ENCODE measurements at regions not wholly inside any gene's neighbourhood (a gene's known extent, or its start where the extent isn't known, plus 50 kb on each side); places are given as distances from the start of the nearest gene placed in this dataset.

DNA sequence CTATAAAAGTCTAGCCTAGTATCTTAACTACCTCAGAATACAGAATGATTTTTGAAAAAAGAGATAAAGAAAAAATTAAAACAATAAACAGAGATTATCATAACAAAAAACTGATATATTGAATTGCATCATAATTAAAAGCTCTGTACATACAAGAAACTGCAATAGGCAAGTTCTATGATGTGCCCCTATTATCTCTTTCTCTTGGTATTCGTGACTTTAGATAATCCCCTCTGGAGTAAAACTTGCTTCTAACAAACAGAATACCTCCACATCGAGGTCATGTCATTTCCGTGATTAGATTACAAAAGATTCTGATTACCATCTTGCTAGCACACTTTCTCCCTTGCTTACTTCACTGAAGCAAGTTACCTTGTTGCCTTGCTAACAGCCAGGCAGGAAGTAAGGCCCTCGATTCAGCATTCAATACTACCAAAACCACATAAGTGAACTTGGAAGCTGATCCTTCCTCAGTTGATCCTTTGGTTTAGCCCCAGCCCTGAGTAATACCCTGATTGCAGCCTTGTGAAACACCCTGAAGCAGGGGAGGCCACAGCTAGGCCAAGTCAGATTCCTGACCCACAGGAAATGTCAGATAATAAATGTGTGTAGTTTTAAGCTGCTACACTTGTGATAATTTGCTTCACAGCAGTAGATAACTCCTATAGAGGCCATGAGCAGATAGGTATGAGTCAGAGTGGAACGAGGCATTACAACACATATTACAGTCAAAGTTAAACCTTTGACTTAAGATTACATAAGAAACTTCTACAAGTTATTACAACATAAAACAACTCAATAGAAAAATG, 53.7 kb upstream of the TMX4 start:
- Mint-ChIP-seq H3K4me3 (no peak overlapping the region), H3K36me3 (no peaks in the 10 kb centered on the region), H3K9me3 (no peaks in the 10 kb centered on the region), H3K27me3 (no peaks in the 10 kb centered on the region), H3K27ac (peak overlapping the region; percentile 62), H3K4me1 (peaks cover 13% of the 10 kb centered on the region)
- DNase-seq: no peak

- peaks cover 13% of the 10 kb centered on the region for H3K4me1 Mint-ChIP-seq
- H3K36me3 Mint-ChIP-seq: no peaks in the 10 kb centered on the region
- no peak for DNase-seq
- H3K4me3 Mint-ChIP-seq: no peak overlapping the region
- no peaks in the 10 kb centered on the region for H3K27me3 Mint-ChIP-seq
- no peak overlapping the region for H3K27ac Mint-ChIP-seq
- H3K9me3 Mint-ChIP-seq: no peaks in the 10 kb centered on the region
These were observed 55.4 kb upstream of the TMX4 start for GRCh38 chr20:8074931-8075330.

- Mint-ChIP-seq H3K27ac (no peak overlapping the region), H3K4me3 (no peak overlapping the region), H3K4me1 (peaks cover 13% of the 10 kb centered on the region), H3K9me3 (no peaks in the 10 kb centered on the region), H3K27me3 (no peaks in the 10 kb centered on the region), H3K36me3 (no peaks in the 10 kb centered on the region)
- no peak for DNase-seq
These were observed 55.5 kb upstream of the PLCB1 start for GRCh38 chr20:8076306-8077136.

DNA sequence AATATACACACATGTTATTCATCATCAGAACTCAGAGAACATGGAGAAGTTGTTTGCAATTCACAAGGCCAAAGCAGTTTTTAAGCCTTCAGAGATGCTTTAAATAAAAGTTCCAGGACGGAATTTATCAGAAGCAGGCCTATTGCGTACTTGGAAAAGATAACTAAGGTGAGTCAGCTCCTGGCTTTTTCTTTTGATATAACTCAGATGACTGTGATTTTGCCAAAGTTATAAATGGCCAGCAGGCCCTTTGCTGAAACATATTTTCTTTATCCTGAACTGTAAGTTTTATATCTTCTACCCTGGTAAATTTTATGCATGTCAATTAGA, 55.0 kb upstream of the PLCB1 start:
- no peaks in the 10 kb centered on the region for H3K27me3 Mint-ChIP-seq
- no peak overlapping the region for H3K4me3 Mint-ChIP-seq
- H3K4me1 Mint-ChIP-seq: peaks cover 13% of the 10 kb centered on the region
- no peaks in the 10 kb centered on the region for H3K36me3 Mint-ChIP-seq
- no peak overlapping the region for H3K27ac Mint-ChIP-seq
- no peak for DNase-seq
- H3K9me3 Mint-ChIP-seq: no peaks in the 10 kb centered on the region

DNA sequence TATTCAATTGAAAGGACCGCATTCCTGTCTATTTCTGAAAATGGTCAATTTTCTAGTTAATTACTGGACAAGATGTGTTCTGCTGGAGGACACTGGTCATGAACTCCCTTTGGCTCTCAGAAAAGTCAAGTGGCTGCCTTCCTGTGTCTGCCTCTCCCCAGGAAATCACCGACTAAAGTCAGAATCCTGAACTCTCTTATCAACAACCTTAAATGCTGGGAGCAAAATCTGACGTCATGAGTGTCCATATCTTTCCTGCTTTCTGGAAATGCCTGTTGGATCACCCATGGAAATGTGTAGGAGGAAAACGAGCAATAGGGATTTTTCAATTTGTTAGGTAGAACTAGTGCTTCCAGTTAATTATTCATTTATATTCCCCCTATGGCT, 53.5 kb upstream of the PLCB1 start:
- no peak overlapping the region for H3K4me3 Mint-ChIP-seq
- no peaks in the 10 kb centered on the region for H3K36me3 Mint-ChIP-seq
- no peaks in the 10 kb centered on the region for H3K9me3 Mint-ChIP-seq
- no peaks in the 10 kb centered on the region for H3K27me3 Mint-ChIP-seq
- no peak for DNase-seq
- H3K4me1 Mint-ChIP-seq: peaks cover 3% of the 10 kb centered on the region
- no peak overlapping the region for H3K27ac Mint-ChIP-seq

GRCh38 chr20:8079976-8080375, 52.1 kb upstream of the PLCB1 start:
- peaks cover 3% of the 10 kb centered on the region for H3K27me3 Mint-ChIP-seq
- no peak overlapping the region for H3K27ac Mint-ChIP-seq
- H3K4me1 Mint-ChIP-seq: no peaks in the 10 kb centered on the region
- DNase-seq: no peak
- H3K9me3 Mint-ChIP-seq: no peaks in the 10 kb centered on the region
- H3K4me3 Mint-ChIP-seq: no peak overlapping the region
- H3K36me3 Mint-ChIP-seq: no peaks in the 10 kb centered on the region

GRCh38 chr20:8082025-8082424, 50.0 kb upstream of the PLCB1 start:
- H3K36me3 Mint-ChIP-seq: no peaks in the 10 kb centered on the region
- peaks cover 4% of the 10 kb centered on the region for H3K27me3 Mint-ChIP-seq
- H3K4me3 Mint-ChIP-seq: no peak overlapping the region
- H3K27ac Mint-ChIP-seq: no peak overlapping the region
- no peak for DNase-seq
- H3K4me1 Mint-ChIP-seq: no peaks in the 10 kb centered on the region
- no peaks in the 10 kb centered on the region for H3K9me3 Mint-ChIP-seq

Measured in activated naive CD8-positive, alpha-beta T cell treated with anti-CD3 and anti-CD28 coated beads for 36 hours (primary cell).